ENCODE measurements at regions not wholly inside any gene's neighbourhood (a gene's known extent, or its start where the extent isn't known, plus 50 kb on each side); places are given as distances from the start of the nearest gene placed in this dataset.
A peak's percentile ranks its signal among the peaks of the same experiment; 100 is the strongest.

GRCh38 chr16:54347961-54348360 lies 61.4 kb upstream of the IRX3 start:
- H3K79me2 ChIP-seq (ENCODE audit: control insufficient read depth, insufficient read depth, low read length, poor library complexity) = no peaks in the 10 kb centered on the region
- peaks cover 3% of the 10 kb centered on the region for H3K9me3 ChIP-seq (ENCODE audit: insufficient read depth, low read depth, low read length)
- whole genome bisulfite sequencing (ENCODE audit: extremely low coverage, insufficient coverage, insufficient read length) = no CpG with 5 or more reads among the region's 1 CpG
- H3K27ac ChIP-seq (ENCODE audit: low read depth, low read length) = no peak overlapping the region
- no peak overlapping the region for H4K8ac ChIP-seq (ENCODE audit: low read depth, low read length)
- no peak overlapping the region for H2AK5ac ChIP-seq (ENCODE audit: low read length)
- no peak overlapping the region for H3K4me2 ChIP-seq (ENCODE audit: low read length)
- no peak overlapping the region for H3K18ac ChIP-seq (ENCODE audit: low read length)
- no peak overlapping the region for H3K4ac ChIP-seq (ENCODE audit: low read depth, low read length)
- H2BK120ac ChIP-seq (ENCODE audit: insufficient read depth, low read length, poor library complexity) = no peak overlapping the region
- H4K12ac ChIP-seq (ENCODE audit: low read depth, low read length) = no peak overlapping the region
- no peaks in the 10 kb centered on the region for H3K4me1 ChIP-seq (ENCODE audit: control insufficient read depth in 1 of 2, insufficient read depth in 2 of 2, low read length in 2 of 2)
- H2BK5ac ChIP-seq (ENCODE audit: low read depth, low read length, poor library complexity) = no peak overlapping the region
- no peak overlapping the region for H3K4me3 ChIP-seq (ENCODE audit: low read depth, low read length)
- no peak overlapping the region for H4K91ac ChIP-seq (ENCODE audit: low read depth, low read length)
- H3K27me3 ChIP-seq (ENCODE audit: insufficient read depth, low read length) = peaks cover 3% of the 10 kb centered on the region
- H3K14ac ChIP-seq (ENCODE audit: low read length) = no peak overlapping the region
- H3K9ac ChIP-seq (ENCODE audit: low read length) = no peak overlapping the region
- H2BK12ac ChIP-seq (ENCODE audit: low read length) = no peak overlapping the region
- H3K36me3 ChIP-seq (ENCODE audit: control insufficient read depth in 1 of 2, insufficient read depth in 2 of 2, low read length in 2 of 2) = no peaks in the 10 kb centered on the region
- no peak overlapping the region for H2AFZ ChIP-seq (ENCODE audit: insufficient read depth, low read length, poor library complexity)
- DNase-seq = no peak
- no peaks in the 10 kb centered on the region for H3K79me1 ChIP-seq (ENCODE audit: low read length)
- H3K23ac ChIP-seq (ENCODE audit: low read length) = no peak overlapping the region

- Histone ChIP-seq H2BK120ac (ENCODE audit: insufficient read depth, low read length, poor library complexity) (no peak overlapping the region), H3K4me2 (ENCODE audit: low read length) (no peak overlapping the region), H4K12ac (ENCODE audit: low read depth, low read length) (no peak overlapping the region), H2BK5ac (ENCODE audit: low read depth, low read length, poor library complexity) (no peak overlapping the region), H4K8ac (ENCODE audit: low read depth, low read length) (no peak overlapping the region), H3K36me3 (ENCODE audit: control insufficient read depth in 1 of 2, insufficient read depth in 2 of 2, low read length in 2 of 2) (no peaks in the 10 kb centered on the region), H3K27me3 (ENCODE audit: insufficient read depth, low read length) (peaks cover 3% of the 10 kb centered on the region), H3K9ac (ENCODE audit: low read length) (no peak overlapping the region), H2AK5ac (ENCODE audit: low read length) (no peak overlapping the region), H3K4me3 (ENCODE audit: low read depth, low read length) (no peak overlapping the region), H3K4me1 (ENCODE audit: control insufficient read depth in 1 of 2, insufficient read depth in 2 of 2, low read length in 2 of 2) (no peaks in the 10 kb centered on the region), H3K23ac (ENCODE audit: low read length) (no peak overlapping the region), H3K9me3 (ENCODE audit: insufficient read depth, low read depth, low read length) (peaks cover 3% of the 10 kb centered on the region), H2AFZ (ENCODE audit: insufficient read depth, low read length, poor library complexity) (no peak overlapping the region), H3K79me2 (ENCODE audit: control insufficient read depth, insufficient read depth, low read length, poor library complexity) (no peaks in the 10 kb centered on the region), H4K91ac (ENCODE audit: low read depth, low read length) (no peak overlapping the region), H2BK12ac (ENCODE audit: low read length) (no peak overlapping the region), H3K79me1 (ENCODE audit: low read length) (no peaks in the 10 kb centered on the region), H3K27ac (ENCODE audit: low read depth, low read length) (no peak overlapping the region), H3K18ac (ENCODE audit: low read length) (no peak overlapping the region), H3K4ac (ENCODE audit: low read depth, low read length) (no peak overlapping the region), H3K14ac (ENCODE audit: low read length) (no peak overlapping the region)
- DNase-seq = peak; percentile 24 to 56
- WGBS (ENCODE audit: extremely low coverage, insufficient coverage, insufficient read length) = no CpG with 5 or more reads among the region's 3 CpGs
Observed at GRCh38 chr16:54346041-54346440, 59.5 kb upstream of the IRX3 start.

GRCh38 chr16:54344646-54345630 lies 58.4 kb upstream of the IRX3 start:
- Histone ChIP-seq H4K12ac (ENCODE audit: low read depth, low read length) (no peak overlapping the region), H3K4ac (ENCODE audit: low read depth, low read length) (no peak overlapping the region), H3K23ac (ENCODE audit: low read length) (no peak overlapping the region), H2BK5ac (ENCODE audit: low read depth, low read length, poor library complexity) (no peak overlapping the region), H3K9me3 (ENCODE audit: insufficient read depth, low read depth, low read length) (peaks cover 3% of the 10 kb centered on the region), H3K14ac (ENCODE audit: low read length) (no peak overlapping the region), H2AFZ (ENCODE audit: insufficient read depth, low read length, poor library complexity) (no peak overlapping the region), H3K4me3 (ENCODE audit: low read depth, low read length) (no peak overlapping the region), H2BK12ac (ENCODE audit: low read length) (no peak overlapping the region), H3K27ac (ENCODE audit: low read depth, low read length) (no peak overlapping the region), H2AK5ac (ENCODE audit: low read length) (no peak overlapping the region), H4K8ac (ENCODE audit: low read depth, low read length) (no peak overlapping the region), H4K91ac (ENCODE audit: low read depth, low read length) (no peak overlapping the region), H3K18ac (ENCODE audit: low read length) (no peak overlapping the region), H3K4me2 (ENCODE audit: low read length) (no peak overlapping the region), H3K27me3 (ENCODE audit: insufficient read depth, low read length) (peaks cover 3% of the 10 kb centered on the region), H3K4me1 (ENCODE audit: control insufficient read depth in 1 of 2, insufficient read depth in 2 of 2, low read length in 2 of 2) (no peaks in the 10 kb centered on the region), H3K79me1 (ENCODE audit: low read length) (no peaks in the 10 kb centered on the region), H3K9ac (ENCODE audit: low read length) (no peak overlapping the region), H3K36me3 (ENCODE audit: control insufficient read depth in 1 of 2, insufficient read depth in 2 of 2, low read length in 2 of 2) (no peaks in the 10 kb centered on the region), H3K79me2 (ENCODE audit: control insufficient read depth, insufficient read depth, low read length, poor library complexity) (no peaks in the 10 kb centered on the region), H2BK120ac (ENCODE audit: insufficient read depth, low read length, poor library complexity) (no peak overlapping the region)
- WGBS (ENCODE audit: extremely low coverage, insufficient coverage, insufficient read length) = no CpG with 5 or more reads among the region's 22 CpGs
- DNase-seq = no peak

GRCh38 chr16:54342966-54343365 lies 56.4 kb upstream of the IRX3 start:
- Histone ChIP-seq H2AFZ (ENCODE audit: insufficient read depth, low read length, poor library complexity) (no peak overlapping the region), H3K27me3 (ENCODE audit: insufficient read depth, low read length) (peaks cover 3% of the 10 kb centered on the region), H2BK5ac (ENCODE audit: low read depth, low read length, poor library complexity) (no peak overlapping the region), H2AK5ac (ENCODE audit: low read length) (no peak overlapping the region), H3K27ac (ENCODE audit: low read depth, low read length) (no peak overlapping the region), H3K36me3 (ENCODE audit: control insufficient read depth in 1 of 2, insufficient read depth in 2 of 2, low read length in 2 of 2) (no peaks in the 10 kb centered on the region), H4K8ac (ENCODE audit: low read depth, low read length) (no peak overlapping the region), H3K9me3 (ENCODE audit: insufficient read depth, low read depth, low read length) (no peaks in the 10 kb centered on the region), H4K12ac (ENCODE audit: low read depth, low read length) (no peak overlapping the region), H3K4me3 (ENCODE audit: low read depth, low read length) (no peak overlapping the region), H3K4me2 (ENCODE audit: low read length) (no peak overlapping the region), H3K23ac (ENCODE audit: low read length) (no peak overlapping the region), H3K4me1 (ENCODE audit: control insufficient read depth in 1 of 2, insufficient read depth in 2 of 2, low read length in 2 of 2) (no peaks in the 10 kb centered on the region), H2BK120ac (ENCODE audit: insufficient read depth, low read length, poor library complexity) (no peak overlapping the region), H2BK12ac (ENCODE audit: low read length) (no peak overlapping the region), H3K9ac (ENCODE audit: low read length) (no peak overlapping the region), H3K14ac (ENCODE audit: low read length) (no peak overlapping the region), H3K79me2 (ENCODE audit: control insufficient read depth, insufficient read depth, low read length, poor library complexity) (no peaks in the 10 kb centered on the region), H3K18ac (ENCODE audit: low read length) (no peak overlapping the region), H3K4ac (ENCODE audit: low read depth, low read length) (no peak overlapping the region), H3K79me1 (ENCODE audit: low read length) (no peaks in the 10 kb centered on the region), H4K91ac (ENCODE audit: low read depth, low read length) (no peak overlapping the region)
- DNase-seq = peak; percentile 9 to 73
- WGBS (ENCODE audit: extremely low coverage, insufficient coverage, insufficient read length) = no CpG with 5 or more reads among the region's 5 CpGs

Measured in trophoblast cell (in vitro differentiated cells and primary cell).